Stimulated activated CD8-positive, alpha-beta memory T cell treated with anti-CD3 and anti-CD28 coated beads, Interleukin-15, amount 100 ng/mL, for 48 hours (primary cell): ENCODE measurements at regions not wholly inside any gene's neighbourhood (a gene's known extent, or its start where the extent isn't known, plus 50 kb on each side); places are given as distances from the start of the nearest gene placed in this dataset.
A peak's percentile ranks its signal among the peaks of the same experiment; 100 is the strongest.

Experiments
- DNase-seq, 2 donors: peaks; one replicate each; pipeline ENCODE4 v3.0.0-alpha.2; 2020; ENCODE audit warnings: low read depth in 2 of 2

DNA sequence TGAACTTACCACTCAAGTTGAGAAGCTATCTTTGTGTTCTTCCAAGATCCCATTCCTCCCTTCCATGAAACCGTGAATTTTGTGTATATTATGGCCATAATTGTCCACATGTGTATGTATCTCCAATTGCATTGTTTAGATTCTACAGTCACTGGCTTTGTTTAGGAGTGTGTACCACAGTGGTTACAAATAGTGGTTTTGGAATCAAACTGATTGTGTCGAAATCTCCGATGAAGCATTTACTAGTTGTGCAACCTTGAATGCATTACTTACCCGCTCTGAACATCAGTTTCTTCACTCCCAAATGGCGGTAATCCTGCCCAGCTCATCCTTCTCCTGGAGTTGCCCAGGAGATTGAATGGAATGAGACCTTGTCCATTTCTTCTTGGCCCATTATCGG, 145.0 kb upstream of the ZNF32 start:
- no peak for DNase-seq

DNA sequence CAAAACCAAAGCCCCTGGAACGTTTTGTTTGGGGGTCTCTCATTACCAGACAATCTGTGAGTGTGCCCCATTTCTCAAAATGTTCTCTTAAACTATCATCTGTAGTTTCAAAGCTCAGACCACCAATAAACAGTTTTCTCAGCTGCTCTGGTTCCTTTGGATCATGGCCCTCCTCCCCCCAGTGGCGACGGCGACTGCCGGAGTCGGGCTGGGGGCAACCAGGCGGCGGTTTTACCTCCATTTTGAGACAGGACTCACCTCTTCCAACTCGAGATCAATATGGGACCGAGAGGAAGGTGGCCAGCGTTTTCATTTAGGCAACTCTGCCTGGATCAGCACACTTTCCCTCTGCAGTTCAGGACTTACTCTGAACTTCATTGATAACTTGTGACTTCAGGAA, 141.5 kb upstream of the ZNF32 start:
- no peak for DNase-seq

GRCh38 chr10:43785252-43785651, 136.6 kb upstream of the ZNF32 start:
- DNase-seq, result no peak

DNA sequence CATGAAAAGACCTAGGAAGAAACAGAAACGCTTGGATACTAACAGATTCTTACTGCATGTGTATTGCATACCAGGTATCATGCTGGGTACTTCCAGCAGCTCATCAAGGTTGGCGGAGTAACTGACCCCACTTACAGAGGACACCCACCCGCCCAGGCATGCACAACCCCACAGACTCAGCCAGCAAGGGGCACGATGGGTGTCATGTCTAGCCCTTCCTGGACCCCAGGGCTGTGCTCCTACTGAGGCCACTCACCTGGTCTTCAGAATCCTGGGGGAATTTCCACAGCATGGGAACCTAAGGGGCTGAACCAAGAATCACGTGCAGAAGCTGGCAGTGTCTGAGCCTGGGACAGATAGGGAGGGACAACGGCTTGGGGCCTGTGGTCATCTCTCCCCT, 134.1 kb upstream of the ZNF32 start:
- no peak for DNase-seq

GRCh38 chr10:43781480-43782361, 133.0 kb upstream of the ZNF32 start:
- peak; percentile 34 to 45 for DNase-seq

GRCh38 chr10:43778571-43778970, 129.9 kb upstream of the ZNF32 start:
- DNase-seq, result no peak

- DNase-seq, result no peak
Measured at GRCh38 chr10:43775384-43775783, 126.7 kb upstream of the ZNF32 start.

DNA sequence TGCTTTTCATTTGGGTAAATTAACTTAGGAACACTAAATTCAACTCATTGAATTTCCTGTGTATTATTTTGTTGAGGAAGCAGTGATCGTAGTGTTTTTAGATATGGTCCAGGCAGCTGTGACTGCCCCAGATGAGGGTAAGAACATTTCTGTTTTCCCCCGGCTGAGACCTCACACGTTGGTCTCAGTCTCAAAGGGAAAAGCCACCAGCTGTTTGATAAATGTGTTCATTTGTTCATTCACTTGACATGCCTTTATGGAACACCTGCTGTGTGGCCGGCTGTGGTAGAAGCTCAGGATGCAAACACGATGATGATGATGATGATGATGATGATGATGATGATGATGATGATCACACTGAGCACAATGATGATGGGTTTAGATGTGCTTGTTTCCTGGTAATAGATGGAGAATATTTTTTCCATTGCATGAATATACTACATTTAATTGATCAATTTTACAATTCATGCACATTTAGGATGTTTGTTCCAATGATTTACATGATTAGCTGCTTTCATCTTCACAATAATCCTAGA, 125.6 kb upstream of the ZNF32 start:
- DNase-seq, result no peak

DNA sequence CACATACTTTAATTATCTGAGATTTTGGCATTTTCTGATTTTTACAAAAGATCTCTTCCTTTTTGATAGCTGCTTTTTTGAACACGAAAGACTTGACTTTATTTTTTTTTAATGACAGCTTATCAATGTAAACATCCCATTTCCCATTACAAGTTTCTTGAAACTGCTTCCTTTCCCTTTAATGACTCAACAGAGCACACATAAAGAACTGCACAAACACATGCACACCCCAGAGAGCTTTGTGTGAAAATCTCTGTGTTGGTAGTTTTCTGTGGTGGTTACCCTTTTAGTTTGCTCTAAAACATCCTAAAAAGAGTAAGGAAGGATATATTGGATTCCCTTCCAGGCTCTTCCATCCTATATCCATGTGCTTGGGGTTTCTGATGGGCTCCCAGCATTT, 125.1 kb upstream of the ZNF32 start:
- no peak for DNase-seq

DNA sequence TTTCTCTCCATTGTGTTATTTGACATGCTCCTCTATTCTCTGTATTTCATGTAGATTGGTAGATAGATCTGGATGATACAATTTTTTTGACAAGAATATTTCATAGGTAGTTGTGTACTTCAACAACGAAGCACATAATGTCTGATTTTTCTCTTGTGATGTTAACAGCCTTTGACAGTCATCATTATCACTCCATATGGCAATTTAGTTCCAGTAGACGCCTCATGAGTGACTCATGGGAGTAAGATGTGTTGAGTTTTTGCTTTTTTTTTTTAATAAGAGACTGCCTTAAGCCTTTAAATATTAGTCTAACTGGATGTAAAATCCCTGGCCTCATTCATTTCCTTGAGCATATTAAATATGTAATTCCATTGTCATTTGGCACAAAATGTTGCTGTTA, 123.5 kb upstream of the ZNF32 start:
- no peak for DNase-seq

- DNase-seq, result no peak
Measured at GRCh38 chr10:43771675-43772074, 123.0 kb upstream of the ZNF32 start.

DNA sequence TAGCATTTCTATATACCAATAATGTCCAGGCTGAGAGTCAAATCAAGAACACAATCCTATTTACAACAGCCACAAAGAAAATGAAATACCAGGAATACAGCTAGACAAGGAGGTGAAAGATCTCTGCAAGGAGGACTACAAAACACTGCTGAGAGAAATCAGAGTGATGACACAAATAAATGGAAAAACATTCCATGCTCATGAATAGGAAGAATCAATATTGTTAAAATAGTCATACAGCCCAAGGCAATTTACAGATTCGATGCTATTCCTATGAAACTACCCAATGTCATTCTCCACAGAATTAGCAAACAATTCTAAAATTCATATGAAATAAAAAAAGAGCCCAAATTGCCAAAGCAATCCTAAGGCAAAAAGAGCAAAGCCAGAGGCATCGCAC, 116.8 kb upstream of the ZNF32 start:
- DNase-seq, result no peak

DNA sequence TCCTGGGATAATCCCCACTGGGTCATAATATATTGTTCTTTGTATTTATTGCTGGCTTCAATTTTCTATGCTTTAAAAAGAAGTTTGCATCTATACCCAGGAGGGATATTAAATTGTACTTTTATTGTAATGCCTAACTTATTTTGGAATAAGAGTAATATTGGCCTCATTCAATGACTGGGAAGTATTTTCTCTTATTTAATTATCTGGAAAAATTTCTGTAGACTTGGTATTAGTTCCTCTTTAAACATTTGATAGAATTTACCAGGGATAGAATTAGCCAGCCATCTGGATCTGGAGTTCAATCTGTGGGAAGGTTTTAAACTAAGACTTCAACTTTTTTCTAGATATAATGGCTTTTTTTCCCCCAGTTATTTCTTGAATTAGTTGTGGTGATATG, 115.2 kb upstream of the ZNF32 start:
- DNase-seq, result no peak

GRCh38 chr10:43760514-43760913, 111.8 kb upstream of the ZNF32 start:
- DNase-seq, result no peak

DNA sequence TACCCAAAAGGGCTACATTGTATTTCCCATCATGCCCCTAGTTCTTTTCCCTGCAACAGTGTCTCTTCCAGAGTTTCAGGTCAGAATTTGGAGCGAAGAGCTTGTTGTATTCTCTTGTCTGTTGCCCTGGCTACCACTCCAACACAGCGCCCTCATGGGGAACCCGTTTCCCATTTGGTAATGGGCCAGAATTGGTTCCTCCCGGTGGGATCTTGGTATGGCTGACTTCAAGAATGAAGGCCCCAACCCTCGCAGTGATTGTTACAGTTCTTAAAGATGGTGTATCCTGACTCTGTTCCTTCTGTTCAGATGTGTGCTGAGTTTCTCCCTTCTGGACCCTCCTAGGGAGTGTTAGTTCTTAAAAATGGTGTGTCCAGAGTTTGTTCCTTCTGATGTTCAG, 110.5 kb upstream of the ZNF32 start:
- DNase-seq, result no peak

DNA sequence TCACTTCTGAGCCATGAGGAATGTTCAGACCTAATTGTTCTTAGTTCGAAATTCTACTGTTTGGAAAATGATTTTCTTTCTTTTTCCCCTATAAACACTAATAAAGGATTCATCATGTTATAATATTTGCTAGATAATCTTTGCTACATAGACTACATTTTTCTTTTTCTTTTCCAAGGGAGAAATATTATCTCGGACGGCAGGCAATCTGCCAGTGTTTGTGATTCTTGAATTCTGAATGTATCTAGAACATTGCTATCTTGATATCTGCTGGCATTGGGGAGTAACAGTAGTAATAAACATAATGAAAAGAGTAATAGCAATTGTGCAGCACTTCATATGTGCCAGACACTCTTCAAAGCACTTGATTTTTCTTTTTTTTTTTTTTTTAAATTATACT, 107.7 kb upstream of the ZNF32 start:
- no peak for DNase-seq

DNA sequence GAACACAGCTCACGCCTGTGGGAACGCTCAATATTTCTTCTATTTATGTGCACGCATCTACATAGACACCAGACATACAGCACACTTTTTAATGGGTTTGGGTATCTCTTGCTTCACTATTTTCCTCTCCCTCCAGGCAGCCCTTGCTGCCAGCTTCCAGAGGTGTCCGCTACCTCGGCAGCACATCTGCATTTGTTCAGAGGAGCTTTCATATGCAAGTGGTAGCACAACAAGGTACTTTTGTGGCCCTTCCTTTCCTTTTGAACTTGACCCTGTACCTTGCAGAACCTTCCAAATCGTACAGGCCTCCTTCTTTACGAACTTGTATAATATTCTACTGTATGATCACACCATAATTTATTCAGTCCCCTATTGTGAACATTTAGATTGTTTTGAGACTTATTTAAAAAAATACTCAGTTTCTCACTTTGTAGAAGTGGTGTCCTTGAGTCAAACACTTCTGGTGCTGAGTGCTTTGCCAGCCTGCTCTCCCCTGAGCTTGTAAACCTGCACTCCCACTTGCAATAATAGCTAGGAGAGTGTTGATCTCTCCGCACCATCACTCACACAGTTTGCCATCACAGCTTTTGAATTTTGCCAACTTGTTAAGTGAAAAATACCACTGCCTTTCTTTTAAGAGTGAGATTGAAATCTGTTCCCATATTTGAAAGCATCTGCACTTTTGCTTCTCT, 106.0 kb upstream of the ZNF32 start:
- no peak for DNase-seq

DNA sequence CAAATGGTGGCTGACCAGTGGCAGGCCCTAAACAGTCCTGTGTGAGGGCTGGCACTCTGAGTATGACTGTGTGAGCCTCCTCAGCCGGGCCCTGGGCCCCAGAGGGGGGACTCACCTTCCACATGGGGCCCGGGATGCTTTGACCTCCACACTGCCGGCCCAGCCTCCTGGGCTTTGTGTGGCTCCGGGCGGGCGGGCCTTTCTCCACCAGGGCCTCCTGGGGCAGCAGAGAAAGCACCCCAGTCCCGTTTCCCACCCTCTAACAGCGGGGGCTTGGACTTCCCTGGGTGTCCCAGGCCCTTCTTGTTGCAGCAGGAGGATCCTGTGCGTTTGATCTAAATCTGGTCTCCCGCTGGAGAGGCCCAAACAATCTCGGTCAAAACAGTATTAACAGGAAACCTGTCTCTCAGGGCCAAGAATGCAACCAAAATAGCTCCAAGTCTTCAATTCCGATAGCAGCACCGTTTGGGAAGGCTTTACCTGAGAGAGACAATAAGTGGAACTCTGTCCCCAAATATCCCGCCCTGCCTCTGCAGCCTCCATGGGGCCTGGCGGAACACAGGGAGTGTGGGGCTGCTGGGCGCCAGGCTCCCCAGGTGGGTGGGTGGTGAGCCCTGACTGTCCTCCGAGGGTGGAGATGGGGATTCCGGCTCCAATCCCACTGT, 104.8 kb upstream of the ZNF32 start:
- DNase-seq, result no peak

DNA sequence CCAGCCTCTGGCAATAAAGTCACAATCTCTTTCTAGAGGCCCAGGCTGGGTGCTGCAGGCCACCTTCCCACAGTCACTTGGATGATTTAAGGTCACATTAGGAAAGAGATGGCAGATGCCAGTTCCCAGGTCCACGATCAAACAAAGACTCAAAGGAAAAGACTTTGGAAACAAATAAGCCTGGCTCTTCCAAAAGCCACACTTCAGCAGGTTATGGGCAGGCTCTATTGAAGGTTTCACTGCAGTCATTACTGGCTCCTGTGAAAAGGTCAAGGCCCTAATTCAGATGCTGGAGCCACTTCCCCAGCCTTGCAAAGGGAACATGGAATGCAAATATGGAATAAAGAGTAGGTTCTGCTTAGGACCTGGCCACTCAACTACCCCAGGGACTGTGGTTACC, 104.0 kb upstream of the ZNF32 start:
- no peak for DNase-seq

DNA sequence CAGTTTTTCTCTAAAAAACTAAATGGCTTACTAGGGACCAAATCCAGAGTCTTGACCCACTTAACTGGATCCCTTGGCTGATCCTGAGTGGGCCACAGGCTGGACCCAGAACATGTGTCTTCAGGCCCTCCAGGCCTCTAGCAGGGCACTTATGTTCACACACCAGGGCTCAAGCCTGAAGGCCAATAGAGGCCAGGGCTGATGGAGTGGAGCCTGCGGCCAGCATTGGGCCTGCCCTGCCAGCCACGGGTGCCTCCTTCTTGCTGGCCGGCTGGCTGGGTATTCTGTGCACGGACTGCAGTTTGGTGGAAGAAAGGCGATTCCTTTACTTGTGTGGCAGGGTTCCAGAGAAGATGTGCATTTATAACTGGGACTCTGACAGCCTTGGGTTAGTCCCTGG, 103.0 kb upstream of the ZNF32 start:
- no peak for DNase-seq

DNA sequence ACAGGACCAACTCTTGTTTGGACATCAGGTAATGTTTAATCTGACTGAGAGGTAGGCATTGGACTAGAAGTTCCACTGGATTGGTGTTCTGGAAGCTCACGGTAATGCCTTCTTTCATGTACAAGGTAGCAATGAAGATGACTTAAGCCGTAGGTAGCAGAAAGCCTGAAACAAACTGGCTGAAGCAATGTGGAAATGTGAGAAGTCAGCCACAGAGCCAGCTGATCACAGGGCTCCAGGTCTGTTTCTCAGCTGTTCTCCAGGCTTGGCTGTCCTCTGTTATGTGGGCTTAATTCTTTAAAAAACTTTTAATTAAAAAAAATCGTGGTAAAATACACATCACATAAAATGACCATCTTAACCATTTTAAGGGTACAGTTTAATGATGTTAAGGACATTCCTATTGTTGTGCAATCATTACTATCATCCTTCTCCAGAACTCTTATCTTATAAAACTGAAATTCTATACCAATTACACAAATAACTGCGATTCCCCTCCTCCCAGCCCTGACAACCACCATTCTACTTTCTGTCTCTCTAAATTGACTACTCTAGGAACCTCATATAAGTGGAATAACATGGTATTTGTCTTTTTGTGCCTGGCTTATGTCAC, 101.4 kb upstream of the ZNF32 start:
- DNase-seq, result no peak

- DNase-seq, result no peak
Measured at GRCh38 chr10:43749145-43749576, 100.5 kb upstream of the ZNF32 start.
